ENCODE measurements at regions not wholly inside any gene's neighbourhood (a gene's known extent, or its start where the extent isn't known, plus 50 kb on each side); places are given as distances from the start of the nearest gene placed in this dataset.
"Not testable (repeated sequence)": the region's sequence is repeated elsewhere in the genome, so short reads cannot be mapped to it uniquely, and the experiment has no call there.

GRCh38 chr10:9273126-9273833 lies 1218.8 kb downstream of the GATA3 start:
- POLR2A ChIA-PET; H3K4me1 Mint-ChIP-seq; H3K36me3 Mint-ChIP-seq; H3K9me3 Mint-ChIP-seq; H3K4me3 Mint-ChIP-seq; H3K27ac Mint-ChIP-seq; ATAC-seq (ENCODE audit: low read depth); DNase-seq: not testable (repeated sequence)
- H3K27me3 Mint-ChIP-seq = peaks cover 11% of the 10 kb centered on the region

GRCh38 chr10:9274206-9274755 lies 1219.8 kb downstream of the GATA3 start:
- POLR2A ChIA-PET = no interaction called here
- peaks cover 3% of the 10 kb centered on the region for H3K4me1 Mint-ChIP-seq
- H3K36me3 Mint-ChIP-seq = no peaks in the 10 kb centered on the region
- H3K27me3 Mint-ChIP-seq = peaks cover 5% of the 10 kb centered on the region
- no peaks in the 10 kb centered on the region for H3K9me3 Mint-ChIP-seq
- no peak overlapping the region for H3K27ac Mint-ChIP-seq
- ATAC-seq (ENCODE audit: low read depth) (no peak), DNase-seq (no peak)
- H3K4me3 Mint-ChIP-seq = no peak overlapping the region

- Mint-ChIP-seq H3K4me3 (no peak overlapping the region), H3K4me1 (peaks cover 3% of the 10 kb centered on the region), H3K27me3 (peaks cover 2% of the 10 kb centered on the region), H3K27ac (no peak overlapping the region), H3K9me3 (no peaks in the 10 kb centered on the region), H3K36me3 (no peaks in the 10 kb centered on the region)
- POLR2A ChIA-PET = no interaction called here
- ATAC-seq (ENCODE audit: low read depth) (no peak), DNase-seq (no peak)
Observed at GRCh38 chr10:9275861-9276260, 1221.4 kb downstream of the GATA3 start.

- peaks cover 11% of the 10 kb centered on the region for H3K27me3 Mint-ChIP-seq
- H3K4me3 Mint-ChIP-seq = no peak overlapping the region
- H3K36me3 Mint-ChIP-seq = no peaks in the 10 kb centered on the region
Observed at GRCh38 chr10:9285690-9286089, 1231.2 kb downstream of the GATA3 start.

GRCh38 chr10:9289811-9290210 lies 1235.3 kb downstream of the GATA3 start:
- Mint-ChIP-seq H3K36me3 (no peaks in the 10 kb centered on the region), H3K4me1 (peaks cover 2% of the 10 kb centered on the region), H3K9me3 (no peaks in the 10 kb centered on the region), H3K4me3 (no peak overlapping the region), H3K27me3 (peaks cover 6% of the 10 kb centered on the region), H3K27ac (no peak overlapping the region)
- DNase-seq = no peak
- ATAC-seq (ENCODE audit: low read depth) = no peak
- POLR2A ChIA-PET = no interaction called here

More at GRCh38 chr10:9285690-9286089, 1231.2 kb downstream of the GATA3 start:
- Mint-ChIP-seq H3K27ac (no peak overlapping the region), H3K9me3 (no peaks in the 10 kb centered on the region), H3K4me1 (peaks cover 2% of the 10 kb centered on the region)
- ATAC-seq (ENCODE audit: low read depth) = no peak
- no peak for DNase-seq
- POLR2A ChIA-PET = no interaction called here

GRCh38 chr10:9291081-9291480 lies 1236.6 kb downstream of the GATA3 start:
- POLR2A ChIA-PET = no interaction called here
- no peak overlapping the region for H3K4me3 Mint-ChIP-seq
- no peak for ATAC-seq (ENCODE audit: low read depth)
- H3K27me3 Mint-ChIP-seq = peaks cover 4% of the 10 kb centered on the region
- no peaks in the 10 kb centered on the region for H3K36me3 Mint-ChIP-seq
- no peaks in the 10 kb centered on the region for H3K9me3 Mint-ChIP-seq
- DNase-seq = no peak
- H3K4me1 Mint-ChIP-seq = peaks cover 10% of the 10 kb centered on the region
- H3K27ac Mint-ChIP-seq = no peak overlapping the region

GRCh38 chr10:9294132-9294663 lies 1239.7 kb downstream of the GATA3 start:
- DNase-seq (no peak), ATAC-seq (ENCODE audit: low read depth) (no peak)
- no peak overlapping the region for H3K4me3 Mint-ChIP-seq
- H3K9me3 Mint-ChIP-seq = no peaks in the 10 kb centered on the region
- no peaks in the 10 kb centered on the region for H3K36me3 Mint-ChIP-seq
- POLR2A ChIA-PET = no interaction called here
- no peak overlapping the region for H3K27ac Mint-ChIP-seq
- peaks cover 2% of the 10 kb centered on the region for H3K27me3 Mint-ChIP-seq
- peaks cover 10% of the 10 kb centered on the region for H3K4me1 Mint-ChIP-seq

GRCh38 chr10:9294865-9295264 lies 1240.4 kb downstream of the GATA3 start:
- ATAC-seq (ENCODE audit: low read depth) (peak; percentile 71), DNase-seq (no peak)
- no peaks in the 10 kb centered on the region for H3K36me3 Mint-ChIP-seq
- peaks cover 10% of the 10 kb centered on the region for H3K4me1 Mint-ChIP-seq
- POLR2A ChIA-PET = no interaction called here
- no peak overlapping the region for H3K4me3 Mint-ChIP-seq
- H3K9me3 Mint-ChIP-seq = no peaks in the 10 kb centered on the region
- peaks cover 2% of the 10 kb centered on the region for H3K27me3 Mint-ChIP-seq
- no peak overlapping the region for H3K27ac Mint-ChIP-seq

GRCh38 chr10:9296190-9296589 lies 1241.7 kb downstream of the GATA3 start:
- H3K36me3 Mint-ChIP-seq = no peaks in the 10 kb centered on the region
- H3K27me3 Mint-ChIP-seq = peaks cover 2% of the 10 kb centered on the region
- ATAC-seq (ENCODE audit: low read depth) = no peak
- DNase-seq = no peak
- H3K9me3 Mint-ChIP-seq = no peaks in the 10 kb centered on the region
- peaks cover 10% of the 10 kb centered on the region for H3K4me1 Mint-ChIP-seq
- POLR2A ChIA-PET = interaction anchor here (0.6 kb wide), 1 partner anchor 1479 kb away, joined by 4 read pairs; no protein-coding TSS in a partner anchor
- H3K4me3 Mint-ChIP-seq = no peak overlapping the region
- H3K27ac Mint-ChIP-seq = no peak overlapping the region

- Mint-ChIP-seq H3K27me3 (peaks cover 4% of the 10 kb centered on the region), H3K4me3 (no peak overlapping the region), H3K27ac (no peak overlapping the region), H3K4me1 (peaks cover 11% of the 10 kb centered on the region), H3K36me3 (no peaks in the 10 kb centered on the region), H3K9me3 (no peaks in the 10 kb centered on the region)
- no peak for DNase-seq
- POLR2A ChIA-PET = no interaction called here
- ATAC-seq (ENCODE audit: low read depth) = no peak
Observed at GRCh38 chr10:9297580-9297979, 1243.1 kb downstream of the GATA3 start.

GRCh38 chr10:9299966-9300365 lies 1245.5 kb downstream of the GATA3 start:
- DNase-seq (no peak), ATAC-seq (ENCODE audit: low read depth) (no peak)
- Mint-ChIP-seq H3K27ac (no peak overlapping the region), H3K36me3 (no peaks in the 10 kb centered on the region), H3K27me3 (peaks cover 4% of the 10 kb centered on the region), H3K9me3 (no peaks in the 10 kb centered on the region), H3K4me1 (peaks cover 9% of the 10 kb centered on the region), H3K4me3 (no peak overlapping the region)
- POLR2A ChIA-PET = no interaction called here

- POLR2A ChIA-PET = no interaction called here
Observed at GRCh38 chr10:9301148-9301547, 1246.7 kb downstream of the GATA3 start.

GRCh38 chr10:9301554-9301953 lies 1247.1 kb downstream of the GATA3 start:
- Mint-ChIP-seq H3K36me3 (no peaks in the 10 kb centered on the region), H3K9me3 (no peaks in the 10 kb centered on the region), H3K27ac (no peak overlapping the region), H3K4me1 (peaks cover 2% of the 10 kb centered on the region), H3K27me3 (peaks cover 4% of the 10 kb centered on the region), H3K4me3 (no peak overlapping the region)
- no peak for ATAC-seq (ENCODE audit: low read depth)
- no peak for DNase-seq
- POLR2A ChIA-PET = no interaction called here

More at GRCh38 chr10:9301148-9301547, 1246.7 kb downstream of the GATA3 start:
- Mint-ChIP-seq H3K4me3 (no peak overlapping the region), H3K27me3 (peaks cover 4% of the 10 kb centered on the region), H3K9me3 (no peaks in the 10 kb centered on the region), H3K27ac (no peak overlapping the region), H3K36me3 (no peaks in the 10 kb centered on the region), H3K4me1 (peaks cover 2% of the 10 kb centered on the region)
- no peak for DNase-seq
- ATAC-seq (ENCODE audit: low read depth) = no peak

GRCh38 chr10:9302140-9302746 lies 1247.8 kb downstream of the GATA3 start:
- Mint-ChIP-seq H3K27ac (no peak overlapping the region), H3K4me1 (peaks cover 2% of the 10 kb centered on the region), H3K27me3 (peaks cover 4% of the 10 kb centered on the region), H3K36me3 (no peaks in the 10 kb centered on the region), H3K9me3 (no peaks in the 10 kb centered on the region), H3K4me3 (no peak overlapping the region)
- DNase-seq (no peak), ATAC-seq (ENCODE audit: low read depth) (no peak)
- POLR2A ChIA-PET = no interaction called here

All from activated naive CD8-positive, alpha-beta T cell treated with anti-CD3 and anti-CD28 coated beads, Interleukin-2, amount 10 ng/mL, durations not matched to agents 7 days and 5 days (primary cell).